HEK293T (cell line): ENCODE measurements at regions not wholly inside any gene's neighbourhood (a gene's known extent, or its start where the extent isn't known, plus 50 kb on each side); places are given as distances from the start of the nearest gene placed in this dataset.

ENCODE experiments used
- BHLHE40 ChIP-seq: fragments of 450-650 bp; IDR thresholded peaks from 2 replicates; pipeline ENCODE4 v1.6.1; 2016; ENCODE audit warnings: mild to moderate bottlenecking, moderate library complexity, borderline replicate concordance
- CTBP1 ChIP-seq: fragments of 450-650 bp; IDR thresholded peaks from 2 replicates; pipeline ENCODE4 v1.6.1; 2016; ENCODE audit warnings: borderline replicate concordance
- FOXA1 ChIP-seq: fragments of 450-650 bp; IDR thresholded peaks from 2 replicates; pipeline ENCODE4 v1.6.1; 2016; ENCODE audit warnings: mild to moderate bottlenecking
- FOXK2 ChIP-seq: fragments of 450-650 bp; IDR thresholded peaks from 2 replicates; pipeline ENCODE4 v1.6.1; 2016; ENCODE audit warnings: mild to moderate bottlenecking
- FOXM1 ChIP-seq: fragments of 450-650 bp; IDR thresholded peaks from 2 replicates; pipeline ENCODE4 v1.6.1; 2017; ENCODE audit warnings: mild to moderate bottlenecking, borderline replicate concordance
- HDGF ChIP-seq: fragments of 450-650 bp; IDR thresholded peaks from 2 replicates; pipeline ENCODE4 v1.6.1; 2017; ENCODE audit warnings: antibody characterized with exemption, borderline replicate concordance
- L3MBTL2 ChIP-seq: fragments of 450-650 bp; conservative IDR thresholded peaks from 2 replicates; pipeline ENCODE4 v1.6.1; 2016; ENCODE audit warnings: mild to moderate bottlenecking
- NFRKB ChIP-seq: fragments of 450-650 bp; IDR thresholded peaks from 2 replicates; pipeline ENCODE4 v1.6.1; 2016; ENCODE audit warnings: mild to moderate bottlenecking, moderate library complexity
- SP1 ChIP-seq: fragments of 450-650 bp; IDR thresholded peaks from 2 replicates; pipeline ENCODE4 v1.6.1; 2017
- SUZ12 ChIP-seq: fragments of 450-650 bp; IDR thresholded peaks from 2 replicates; pipeline ENCODE4 v1.6.1; 2016; ENCODE audit warnings: mild to moderate bottlenecking
- TARDBP ChIP-seq: fragments of 450-650 bp; IDR thresholded peaks from 2 replicates; pipeline ENCODE4 v1.6.1; 2016
- ZNF384 ChIP-seq: fragments of 450-650 bp; IDR thresholded peaks from 2 replicates; pipeline ENCODE4 v1.6.1; 2016

GRCh38 chr19:32287086-32287485 is 58.3 kb upstream of the ZNF507 start:
- TF ChIP-seq FOXA1, result no peak
- TF ChIP-seq FOXK2, result no peak
- TF ChIP-seq L3MBTL2, result no peak
- no peak for TF ChIP-seq FOXM1
- TF ChIP-seq NFRKB, result no peak
- no peak for TF ChIP-seq SUZ12
- no peak for TF ChIP-seq BHLHE40
- TF ChIP-seq TARDBP, result no peak
- no peak for TF ChIP-seq SP1
- TF ChIP-seq HDGF, result no peak
- no peak for TF ChIP-seq CTBP1
- TF ChIP-seq ZNF384, result no peak
